HG02852 (cell line): ENCODE measurements at regions not wholly inside any gene's neighbourhood (a gene's known extent, or its start where the extent isn't known, plus 50 kb on each side); places are given as distances from the start of the nearest gene placed in this dataset.
"Not testable (repeated sequence)": the region's sequence is repeated elsewhere in the genome, so short reads cannot be mapped to it uniquely, and the experiment has no call there.

Source experiments
- ATAC-seq: cut with Tn5 transposase; IDR thresholded peaks from one replicate; pipeline ENCODE4 v1.9.1; 2021; ENCODE audit warnings: mild to moderate bottlenecking, moderate library complexity; ENCODE audit not compliant: unreplicated experiment

- no peak for ATAC-seq
These were observed 341.8 kb upstream of the GJE1 start for GRCh38 chr6:141790921-141791320.

GRCh38 chr6:141788096-141788495 is 344.6 kb upstream of the GJE1 start:
- no peak for ATAC-seq

GRCh38 chr6:141783585-141783984 is 349.1 kb upstream of the GJE1 start:
- no peak for ATAC-seq

- ATAC-seq: no peak
These were observed 352.4 kb upstream of the GJE1 start for GRCh38 chr6:141780296-141780695.

GRCh38 chr6:141764388-141764787 is 368.3 kb upstream of the GJE1 start:
- no peak for ATAC-seq

DNA sequence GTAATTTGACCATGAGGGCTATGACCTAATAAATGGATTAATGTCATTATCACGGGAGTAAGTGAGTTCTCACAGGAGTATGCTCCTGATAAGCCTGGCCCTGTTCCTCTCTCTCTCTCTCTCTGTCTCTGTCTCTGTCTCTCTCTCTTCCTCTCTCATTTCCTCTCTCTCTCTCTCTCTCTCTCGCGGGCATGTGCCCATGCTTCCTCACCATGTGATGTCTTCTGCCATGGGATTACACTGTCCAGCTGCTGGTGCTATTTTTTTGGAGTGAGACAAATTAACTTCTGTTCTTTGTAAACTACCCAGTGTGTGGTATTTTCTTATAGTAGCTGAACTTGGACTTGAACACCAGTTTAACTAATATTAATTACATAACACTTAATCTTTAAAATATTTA is 374.3 kb upstream of the GJE1 start:
- ATAC-seq: no peak

DNA sequence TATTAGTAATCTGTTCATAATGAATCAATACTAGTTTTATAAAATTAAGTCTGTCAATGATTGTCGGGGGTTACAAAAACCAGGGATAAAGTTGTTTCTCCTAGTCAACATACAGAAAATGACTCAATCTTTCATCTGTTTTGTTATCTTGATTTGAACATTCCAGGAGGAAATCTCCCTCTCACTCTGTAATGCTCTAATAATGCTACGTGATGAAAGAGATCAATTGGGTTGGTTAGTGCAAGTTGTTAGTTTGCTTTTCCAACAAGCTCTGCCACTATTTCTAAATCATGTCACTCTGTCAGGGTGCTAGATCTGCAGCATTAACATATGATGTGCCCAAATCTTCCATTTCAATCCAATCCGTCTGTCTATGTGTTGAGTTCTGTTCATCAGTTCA is 379.5 kb upstream of the GJE1 start:
- ATAC-seq: no peak

- no peak for ATAC-seq
These were observed 380.0 kb upstream of the GJE1 start for GRCh38 chr6:141752677-141753076.

DNA sequence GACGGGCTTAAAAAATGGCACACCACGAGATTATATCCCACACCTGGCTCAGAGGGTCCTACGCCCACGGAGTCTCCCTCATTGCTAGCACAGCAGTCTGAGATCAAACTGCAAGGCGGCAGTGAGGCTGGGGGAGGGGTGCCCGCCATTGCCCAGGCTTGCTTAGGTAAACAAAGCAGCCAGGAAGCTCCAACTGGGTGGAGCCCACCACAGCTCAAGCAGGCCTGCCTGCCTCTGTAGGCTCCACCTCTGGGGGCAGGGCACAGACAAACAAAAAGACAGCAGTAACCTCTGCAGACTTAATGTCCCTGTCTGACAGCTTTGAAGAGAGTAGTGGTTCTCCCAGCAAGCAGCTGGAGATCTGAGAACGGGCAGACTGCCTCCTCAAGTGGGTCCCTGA is 386.4 kb upstream of the GJE1 start:
- ATAC-seq: not testable (repeated sequence)

DNA sequence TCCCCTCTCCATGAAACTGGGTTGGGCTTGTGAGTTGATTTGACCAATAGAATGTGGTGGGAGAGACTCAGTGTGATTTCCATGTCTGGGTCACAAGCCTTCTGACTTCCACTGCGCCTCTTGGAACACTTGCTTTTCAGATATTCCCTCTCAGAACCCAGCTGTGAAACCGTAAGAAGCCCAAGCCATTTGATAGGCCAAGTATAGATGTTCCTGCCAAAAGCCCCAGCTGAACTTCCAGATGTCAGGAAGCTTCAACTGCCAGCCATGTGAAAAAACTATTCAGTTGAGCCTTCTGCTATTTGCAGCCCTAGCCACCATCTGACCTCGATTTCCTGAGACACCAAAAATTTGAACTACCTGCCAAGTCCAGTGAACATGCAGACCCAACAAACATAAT is 387.8 kb upstream of the GJE1 start:
- ATAC-seq: no peak

- no peak for ATAC-seq
These were observed 388.4 kb upstream of the GJE1 start for GRCh38 chr6:141744194-141744925.

GRCh38 chr6:141736104-141736503 is 396.6 kb upstream of the GJE1 start:
- ATAC-seq: no peak

GRCh38 chr6:141735126-141735525 is 397.6 kb upstream of the GJE1 start:
- ATAC-seq: no peak

GRCh38 chr6:141734071-141734840 is 398.5 kb upstream of the GJE1 start:
- no peak for ATAC-seq

DNA sequence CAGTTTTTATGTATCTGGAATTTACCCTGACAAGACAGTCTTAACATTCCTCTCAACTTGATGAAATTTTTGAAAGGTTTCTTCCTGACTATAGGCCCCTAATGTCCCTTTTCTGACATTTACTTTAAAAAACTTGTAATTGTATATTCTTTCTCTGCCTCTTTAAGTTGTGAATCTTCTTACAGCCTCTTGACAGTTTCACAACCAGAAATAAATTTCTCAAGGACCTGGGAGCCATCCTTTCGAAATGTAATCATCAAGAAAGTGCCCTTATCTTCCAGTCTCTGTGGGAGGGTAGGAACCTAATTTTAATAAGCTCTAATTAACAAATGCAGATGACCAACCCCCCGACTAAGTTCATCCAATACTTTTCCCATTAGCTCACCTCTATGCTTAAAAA is 403.6 kb upstream of the GJE1 start:
- no peak for ATAC-seq

GRCh38 chr6:141728330-141728729 is 404.4 kb upstream of the GJE1 start:
- ATAC-seq: no peak

DNA sequence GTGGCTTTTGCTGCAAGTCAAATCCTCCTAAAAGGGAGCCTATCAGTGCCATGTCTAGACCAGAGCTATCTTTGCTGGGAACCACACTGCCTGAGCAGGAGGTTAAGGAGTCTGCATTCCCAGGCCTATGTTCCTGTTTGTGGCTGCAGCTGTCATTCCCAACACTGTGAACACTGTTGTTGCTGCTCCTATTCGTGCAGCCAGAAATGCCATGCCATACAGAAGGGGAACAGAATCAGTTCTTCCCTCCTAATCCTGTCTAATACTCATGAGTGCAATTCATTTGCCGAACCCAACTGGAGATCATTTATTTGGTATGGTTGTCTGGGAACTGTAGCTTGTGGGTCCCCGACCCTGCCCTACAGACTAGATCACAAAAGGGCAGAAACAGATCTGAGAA is 406.5 kb upstream of the GJE1 start:
- no peak for ATAC-seq

DNA sequence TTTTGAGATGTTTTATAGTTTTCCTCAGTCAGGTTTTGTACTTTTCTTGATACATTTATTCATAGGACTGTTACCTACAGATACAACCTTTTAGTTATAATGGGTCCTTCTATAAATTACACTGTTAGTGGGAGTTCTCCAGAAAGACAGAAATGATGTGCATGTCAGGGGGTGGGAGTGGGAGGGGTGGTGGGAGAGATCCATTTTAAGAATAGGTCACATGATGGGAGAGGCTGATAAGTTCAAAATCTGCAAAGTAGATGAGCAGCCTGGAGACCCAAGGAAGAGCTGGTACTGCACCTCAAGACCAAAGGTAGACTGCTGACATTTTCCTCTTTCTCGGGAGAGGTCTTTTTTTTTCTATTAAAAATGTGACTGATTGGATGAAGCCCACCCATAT is 408.0 kb upstream of the GJE1 start:
- ATAC-seq: no peak

DNA sequence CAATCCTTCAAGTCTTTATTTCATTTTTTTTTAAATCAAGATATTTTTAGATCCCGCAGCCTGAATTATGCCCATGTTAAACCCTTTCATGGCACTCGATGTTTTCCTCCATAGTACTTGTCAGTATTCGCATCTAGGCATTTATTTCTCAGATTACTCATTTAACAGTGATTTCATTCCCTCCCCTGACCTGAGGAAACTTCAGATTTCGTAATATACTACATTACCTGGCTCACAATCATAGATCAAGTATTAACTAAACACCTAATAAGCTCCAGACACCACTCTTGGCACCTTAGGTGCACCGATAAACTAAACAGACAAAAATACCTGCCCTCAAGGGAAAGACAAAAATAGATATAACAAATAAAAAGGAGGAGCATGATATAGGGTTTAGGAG is 413.2 kb upstream of the GJE1 start:
- no peak for ATAC-seq

DNA sequence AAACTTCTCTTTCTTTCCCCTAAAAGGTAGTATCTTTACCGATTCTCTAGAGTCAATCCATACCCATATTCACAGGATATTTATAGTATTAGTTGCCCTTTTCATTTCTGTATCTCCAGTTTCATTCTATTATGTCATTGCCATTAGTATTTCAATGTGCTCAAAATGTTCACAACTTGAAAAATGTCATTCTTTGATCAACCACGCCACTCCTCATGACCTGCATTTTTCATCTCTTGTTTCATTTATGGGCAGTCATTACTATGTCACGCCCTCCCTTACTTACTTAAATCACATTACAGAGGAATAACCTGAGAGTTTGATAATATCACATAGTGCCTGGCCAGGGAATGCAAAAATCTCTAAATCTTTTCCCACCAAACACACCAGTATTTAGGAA is 427.3 kb upstream of the GJE1 start:
- ATAC-seq: no peak

DNA sequence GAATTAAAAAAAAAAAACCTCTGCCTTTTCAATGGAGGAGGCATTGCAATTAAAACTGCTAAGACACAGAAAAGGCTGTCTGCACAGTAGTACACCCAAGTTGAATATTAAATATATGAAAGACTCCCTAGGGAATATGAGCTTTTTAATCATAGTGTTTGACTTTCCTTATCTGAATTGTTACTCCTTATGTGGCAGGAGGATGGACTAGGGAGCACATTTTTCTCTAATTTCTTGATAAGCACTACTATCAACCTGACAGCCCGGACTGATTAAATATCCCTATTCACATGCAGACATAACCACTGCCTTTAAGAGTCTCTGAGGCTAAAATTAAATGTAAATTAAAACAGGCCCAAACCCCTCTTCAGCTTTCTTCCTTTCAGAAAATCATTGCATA is 428.6 kb upstream of the GJE1 start:
- no peak for ATAC-seq

GRCh38 chr6:141701732-141702131 is 431.0 kb upstream of the GJE1 start:
- no peak for ATAC-seq

DNA sequence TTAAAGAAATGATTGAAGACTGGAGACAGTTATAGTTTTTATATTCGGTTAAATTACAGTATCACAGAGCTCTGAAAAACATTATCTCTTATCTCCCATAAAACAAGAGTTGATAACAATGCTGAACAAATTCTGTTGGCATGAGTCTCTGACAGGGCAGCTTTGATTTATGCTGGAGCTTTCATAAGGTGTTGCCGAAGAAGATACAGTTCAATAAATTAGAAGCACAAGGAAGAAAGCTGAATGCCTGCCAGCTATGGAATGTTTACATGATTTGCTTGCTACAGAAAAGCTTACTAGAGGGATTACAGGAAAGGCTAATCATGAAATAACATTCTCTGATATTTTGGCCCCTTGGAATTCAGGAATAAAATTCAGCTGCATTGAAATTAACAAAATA is 431.9 kb upstream of the GJE1 start:
- ATAC-seq: no peak
